Trophoblast cell (in vitro differentiated cells and primary cell): ENCODE measurements at regions not wholly inside any gene's neighbourhood (a gene's known extent, or its start where the extent isn't known, plus 50 kb on each side); places are given as distances from the start of the nearest gene placed in this dataset.
A peak's percentile ranks its signal among the peaks of the same experiment; 100 is the strongest.

Source experiments
- DNase-seq, 2 donors: peaks; one replicate each; pipeline ENCODE4 v3.0.0-alpha.2; 2016
- H2AFZ ChIP-seq: 2 replicates; pipeline ENCODE4 v1.6.1; 2013; ENCODE audit warnings: low read length, moderate library complexity, mild to moderate bottlenecking; ENCODE audit not compliant: insufficient read depth, poor library complexity
- H2AK5ac ChIP-seq: 2 replicates; pipeline ENCODE4 v1.6.1; 2013; ENCODE audit warnings: mild to moderate bottlenecking, low read length
- H2BK120ac ChIP-seq: 2 replicates; pipeline ENCODE4 v1.6.1; 2013; ENCODE audit warnings: low read length, mild to moderate bottlenecking, moderate library complexity; ENCODE audit not compliant: insufficient read depth, poor library complexity
- H2BK12ac ChIP-seq: 2 replicates; pipeline ENCODE4 v1.6.1; 2013; ENCODE audit warnings: mild to moderate bottlenecking, low read length, moderate library complexity
- H2BK5ac ChIP-seq: 2 replicates; pipeline ENCODE4 v1.6.1; 2013; ENCODE audit warnings: low read length, low read depth, moderate library complexity, mild to moderate bottlenecking; ENCODE audit not compliant: poor library complexity
- H3K14ac ChIP-seq: 2 replicates; pipeline ENCODE4 v1.6.1; 2013; ENCODE audit warnings: mild to moderate bottlenecking, low read length
- H3K18ac ChIP-seq: 2 replicates; pipeline ENCODE4 v1.6.1; 2013; ENCODE audit warnings: mild to moderate bottlenecking, low read length
- H3K23ac ChIP-seq: 2 replicates; pipeline ENCODE4 v1.6.1; 2013; ENCODE audit warnings: low read length
- H3K27ac ChIP-seq: 2 replicates; pipeline ENCODE4 v1.5.1; 2013; ENCODE audit warnings: low read depth, mild to moderate bottlenecking, inconsistent platforms, low read length, moderate library complexity
- H3K27me3 ChIP-seq: 2 replicates; pipeline ENCODE4 v1.6.1; 2013; ENCODE audit warnings: inconsistent platforms, mild to moderate bottlenecking, low read length, moderate library complexity; ENCODE audit not compliant: insufficient read depth
- H3K36me3 ChIP-seq, 2 experiments: 1 replicate in 1 of 2; 2 replicates in 1 of 2; pipeline ENCODE4 v1.6.1; 2013; ENCODE audit warnings: low read length in 2 of 2, mild to moderate bottlenecking in 2 of 2, moderate library complexity in 1 of 2; ENCODE audit not compliant: insufficient read depth in 2 of 2, control insufficient read depth in 1 of 2
- H3K4ac ChIP-seq: 2 replicates; pipeline ENCODE4 v1.6.1; 2013; ENCODE audit warnings: low read depth, mild to moderate bottlenecking, low read length, moderate library complexity
- H3K4me1 ChIP-seq, 2 experiments: 1 replicate in 1 of 2; 2 replicates in 1 of 2; pipeline ENCODE4 v1.6.1; 2013; ENCODE audit warnings: low read length in 2 of 2, mild to moderate bottlenecking in 2 of 2, moderate library complexity in 1 of 2; ENCODE audit not compliant: insufficient read depth in 2 of 2, control insufficient read depth in 1 of 2
- H3K4me2 ChIP-seq: 2 replicates; pipeline ENCODE4 v1.6.1; 2013; ENCODE audit warnings: inconsistent platforms, mild to moderate bottlenecking, low read length, moderate library complexity
- H3K4me3 ChIP-seq: 2 replicates; pipeline ENCODE4 v1.5.1; 2013; ENCODE audit warnings: mild to moderate bottlenecking, low read depth, low read length, inconsistent platforms
- H3K79me1 ChIP-seq: one replicate; pipeline ENCODE4 v1.6.1; 2013; ENCODE audit warnings: low read length
- H3K79me2 ChIP-seq: 2 replicates; pipeline ENCODE4 v1.6.1; 2013; ENCODE audit warnings: low read length, mild to moderate bottlenecking; ENCODE audit not compliant: control insufficient read depth, insufficient read depth, poor library complexity
- H3K9ac ChIP-seq: 2 replicates; pipeline ENCODE4 v1.6.1; 2013; ENCODE audit warnings: mild to moderate bottlenecking, low read length
- H3K9me3 ChIP-seq: 2 replicates; pipeline ENCODE4 v1.6.1; 2013; ENCODE audit warnings: low read depth, mild to moderate bottlenecking, control low read depth, inconsistent platforms, low read length; ENCODE audit not compliant: insufficient read depth
- H4K12ac ChIP-seq: 2 replicates; pipeline ENCODE4 v1.6.1; 2013; ENCODE audit warnings: low read depth, mild to moderate bottlenecking, low read length, moderate library complexity
- H4K8ac ChIP-seq: 2 replicates; pipeline ENCODE4 v1.6.1; 2013; ENCODE audit warnings: low read depth, mild to moderate bottlenecking, low read length, moderate library complexity
- H4K91ac ChIP-seq: one replicate; pipeline ENCODE4 v1.6.1; 2013; ENCODE audit warnings: low read depth, mild to moderate bottlenecking, low read length, moderate library complexity
- WGBS: extraction: QIAGEN DNeasy Blood & Tissue Kit; methylation state at CpG from one replicate; pipeline ENCODE4 v1.1.7; 2013; ENCODE audit warnings: missing lambda C conversion rate; ENCODE audit not compliant: insufficient read length, insufficient coverage; ENCODE audit errors: extremely low coverage; 5-methylcytosine and 5-hydroxymethylcytosine counted together

DNA sequence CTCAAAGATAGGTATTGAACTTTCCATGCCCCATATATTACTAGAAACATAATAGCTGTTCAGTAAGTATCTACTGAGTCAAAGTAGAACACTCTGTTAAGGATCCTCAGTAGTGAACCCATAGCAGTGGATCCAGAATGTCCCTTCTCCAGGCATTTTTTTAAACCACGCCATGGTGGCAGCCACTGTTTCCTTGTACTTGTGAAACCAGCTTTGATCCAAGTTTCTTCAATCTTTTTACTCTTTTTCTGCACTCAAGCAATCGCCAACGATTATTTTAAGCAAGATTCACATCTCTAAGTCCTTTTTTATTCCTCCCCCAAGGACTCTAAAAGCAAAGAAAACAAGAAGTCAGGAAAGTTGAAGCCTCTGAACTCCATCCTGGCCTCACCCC, 291.2 kb upstream of the SLC14A2 start:
- no peaks in the 10 kb centered on the region for H3K9me3 ChIP-seq
- no peak overlapping the region for H3K18ac ChIP-seq
- no peak overlapping the region for H4K8ac ChIP-seq
- no peak overlapping the region for H4K12ac ChIP-seq
- H3K79me2 ChIP-seq: no peaks in the 10 kb centered on the region
- H3K36me3 ChIP-seq: no peaks in the 10 kb centered on the region
- no peak overlapping the region for H3K4me3 ChIP-seq
- H3K4me1 ChIP-seq: peaks cover 0 to 13% of the 10 kb centered on the region in 2 experiments
- H2AFZ ChIP-seq: no peak overlapping the region
- DNase-seq: no peak
- H2BK120ac ChIP-seq: no peak overlapping the region
- no CpG with 5 or more reads among the region's 3 CpGs for WGBS
- no peak overlapping the region for H2AK5ac ChIP-seq
- no peaks in the 10 kb centered on the region for H3K27me3 ChIP-seq
- peak overlapping the region; percentile 67 for H4K91ac ChIP-seq
- no peak overlapping the region for H3K4me2 ChIP-seq
- H3K79me1 ChIP-seq: peaks cover 2% of the 10 kb centered on the region
- H3K4ac ChIP-seq: no peak overlapping the region
- no peak overlapping the region for H3K14ac ChIP-seq
- H3K27ac ChIP-seq: peak overlapping the region; percentile 55
- H2BK5ac ChIP-seq: peak overlapping the region; percentile 27
- no peak overlapping the region for H3K23ac ChIP-seq
- no peak overlapping the region for H3K9ac ChIP-seq
- no peak overlapping the region for H2BK12ac ChIP-seq

DNA sequence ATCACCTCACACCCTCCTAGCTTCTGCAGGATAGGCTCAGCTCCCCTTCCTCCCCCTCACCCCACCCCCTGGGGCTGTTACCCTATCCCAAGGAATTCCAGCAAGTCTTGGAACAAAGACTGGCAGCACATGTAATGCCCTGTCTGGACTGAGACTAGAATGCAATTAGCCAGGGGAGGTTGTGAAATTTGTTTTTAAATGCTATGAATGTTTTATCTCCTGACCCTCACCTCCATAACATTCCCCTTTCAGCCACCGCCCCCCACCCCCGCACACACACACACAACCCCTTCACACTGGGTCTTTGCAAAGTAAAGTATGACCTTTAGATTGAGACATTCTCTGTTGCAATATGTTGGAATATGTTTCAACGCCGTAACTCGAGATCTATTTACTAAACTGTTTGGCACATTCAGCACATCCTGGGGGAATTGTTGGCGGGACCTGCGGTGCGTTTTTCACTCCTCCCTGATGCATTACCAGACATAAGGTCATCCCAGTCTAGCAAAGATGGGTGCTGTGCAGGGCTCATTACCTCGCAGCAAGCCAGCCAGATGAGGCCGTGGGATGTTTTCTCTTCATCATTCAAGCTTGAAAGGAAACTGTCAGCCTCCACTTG, 290.7 kb upstream of the SLC14A2 start:
- H3K79me1 ChIP-seq: peaks cover 2% of the 10 kb centered on the region
- peaks cover 0 to 13% of the 10 kb centered on the region in 2 experiments for H3K4me1 ChIP-seq
- H3K4me3 ChIP-seq: no peak overlapping the region
- no peak overlapping the region for H2BK5ac ChIP-seq
- H4K12ac ChIP-seq: no peak overlapping the region
- H3K4me2 ChIP-seq: no peak overlapping the region
- no peaks in the 10 kb centered on the region for H3K27me3 ChIP-seq
- no CpG with 5 or more reads among the region's 10 CpGs for WGBS
- H3K27ac ChIP-seq: peak overlapping the region; percentile 39
- H3K18ac ChIP-seq: no peak overlapping the region
- H3K4ac ChIP-seq: no peak overlapping the region
- no peak overlapping the region for H2AFZ ChIP-seq
- no peak overlapping the region for H2BK120ac ChIP-seq
- H2BK12ac ChIP-seq: no peak overlapping the region
- H3K9me3 ChIP-seq: no peaks in the 10 kb centered on the region
- peak in 1 of 2 donors; percentile 12 for DNase-seq
- H3K14ac ChIP-seq: peak overlapping the region; percentile 39
- no peak overlapping the region for H2AK5ac ChIP-seq
- no peak overlapping the region for H4K8ac ChIP-seq
- peak overlapping the region; percentile 63 for H4K91ac ChIP-seq
- no peak overlapping the region for H3K9ac ChIP-seq
- no peaks in the 10 kb centered on the region for H3K36me3 ChIP-seq
- H3K79me2 ChIP-seq: no peaks in the 10 kb centered on the region
- no peak overlapping the region for H3K23ac ChIP-seq

- Histone ChIP-seq H3K27ac (no peak overlapping the region), H3K4ac (no peak overlapping the region), H4K91ac (peak overlapping the region; percentile 43), H3K18ac (no peak overlapping the region), H3K36me3 (no peaks in the 10 kb centered on the region), H3K4me3 (no peak overlapping the region), H2BK5ac (peak overlapping the region; percentile 29), H3K23ac (no peak overlapping the region), H2AFZ (no peak overlapping the region), H3K4me2 (no peak overlapping the region), H3K9me3 (no peaks in the 10 kb centered on the region), H3K79me1 (peaks cover 2% of the 10 kb centered on the region), H3K4me1 (peaks cover 0 to 13% of the 10 kb centered on the region in 2 experiments), H4K12ac (no peak overlapping the region), H3K14ac (no peak overlapping the region), H2BK12ac (peak overlapping the region; percentile 43), H2BK120ac (peak overlapping the region; percentile 68), H3K9ac (no peak overlapping the region), H3K79me2 (no peaks in the 10 kb centered on the region), H3K27me3 (no peaks in the 10 kb centered on the region), H4K8ac (no peak overlapping the region), H2AK5ac (no peak overlapping the region)
- no peak for DNase-seq
- no CpG with 5 or more reads among the region's 1 CpG for WGBS
Measured at GRCh38 chr18:45325778-45326177, 289.5 kb upstream of the SLC14A2 start.

- Histone ChIP-seq H2BK5ac (no peak overlapping the region), H2BK12ac (peak overlapping the region; percentile 2), H3K79me1 (peaks cover 2% of the 10 kb centered on the region), H3K27me3 (no peaks in the 10 kb centered on the region), H2AK5ac (no peak overlapping the region), H2AFZ (no peak overlapping the region), H3K4me1 (peaks cover 0 to 13% of the 10 kb centered on the region in 2 experiments), H3K36me3 (no peaks in the 10 kb centered on the region), H3K4me3 (no peak overlapping the region), H3K27ac (no peak overlapping the region), H2BK120ac (no peak overlapping the region), H3K4me2 (no peak overlapping the region), H3K79me2 (no peaks in the 10 kb centered on the region), H3K14ac (no peak overlapping the region), H4K12ac (no peak overlapping the region), H4K91ac (peak overlapping the region; percentile 55), H3K9ac (no peak overlapping the region), H3K18ac (no peak overlapping the region), H3K9me3 (no peaks in the 10 kb centered on the region), H3K4ac (no peak overlapping the region), H4K8ac (no peak overlapping the region), H3K23ac (no peak overlapping the region)
- DNase-seq: no peak
- WGBS: no CpG with 5 or more reads among the region's 2 CpGs
Measured at GRCh38 chr18:45326505-45326904, 288.8 kb upstream of the SLC14A2 start.
